HG03103 (cell line): ENCODE measurements at regions not wholly inside any gene's neighbourhood (a gene's known extent, or its start where the extent isn't known, plus 50 kb on each side); places are given as distances from the start of the nearest gene placed in this dataset.

Experiments used
- ATAC-seq: cut with Tn5 transposase; IDR thresholded peaks from one replicate; pipeline ENCODE4 v1.9.1; 2021; ENCODE audit warnings: low read depth; ENCODE audit not compliant: unreplicated experiment

DNA sequence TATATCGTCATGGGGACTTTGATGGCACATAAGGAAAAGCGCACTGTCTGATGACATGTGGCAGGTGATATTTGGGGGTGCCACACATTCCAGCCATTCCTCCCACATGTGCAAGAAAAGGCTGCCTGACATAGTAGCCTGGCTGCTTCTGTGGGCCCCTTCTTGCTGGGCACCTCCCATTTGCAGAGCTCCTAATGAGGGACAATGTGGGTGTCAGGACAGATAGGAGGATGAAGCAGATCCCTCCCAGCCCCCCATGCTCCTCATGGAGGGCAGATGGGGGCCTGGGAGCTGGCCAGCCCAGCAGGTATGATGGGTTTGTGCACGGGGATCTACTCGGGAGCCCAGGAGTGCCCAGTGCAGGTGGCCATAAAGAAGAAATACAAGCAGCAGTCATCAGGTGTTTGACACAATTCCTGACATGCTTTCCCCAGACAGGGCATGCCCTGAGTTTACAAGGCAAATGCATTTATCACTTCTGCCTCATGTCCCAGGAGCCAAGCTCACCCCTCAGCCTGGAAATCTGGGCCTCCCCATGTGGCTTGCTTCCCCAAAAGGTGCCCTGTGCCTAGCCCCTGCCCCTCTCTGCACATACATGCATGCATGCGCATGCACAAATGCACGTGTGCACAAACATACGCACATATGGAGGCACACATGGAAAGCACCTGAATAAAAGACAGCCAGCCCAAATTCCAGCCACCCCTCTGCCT, 260.6 kb upstream of the RPL38 start:
- ATAC-seq, result no peak

- ATAC-seq, result no peak
Observed at GRCh38 chr17:73943416-73944110, 259.9 kb upstream of the RPL38 start.

DNA sequence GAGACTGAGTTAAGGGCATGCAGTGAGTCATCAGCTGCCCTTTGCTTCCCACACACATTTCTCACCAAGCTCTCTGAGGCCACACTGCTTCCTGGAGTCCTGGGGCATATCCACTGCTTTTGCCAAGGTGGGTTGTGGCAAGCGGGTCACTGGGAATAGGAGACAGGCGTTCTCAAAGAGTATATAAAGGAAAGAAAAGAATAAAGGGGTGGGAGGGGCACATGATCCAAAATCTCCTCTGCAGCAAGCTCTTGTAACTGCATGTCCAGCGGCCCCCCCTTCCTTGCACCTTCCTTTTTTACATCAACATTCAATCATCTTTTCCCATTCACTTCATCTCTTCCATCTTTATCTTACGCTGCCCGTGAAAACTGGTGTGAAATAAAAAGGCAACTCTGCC, 259.1 kb upstream of the RPL38 start:
- no peak for ATAC-seq

- ATAC-seq, result no peak
Observed at GRCh38 chr17:73947281-73947965, 256.1 kb upstream of the RPL38 start.

GRCh38 chr17:73947966-73948355, 255.5 kb upstream of the RPL38 start:
- ATAC-seq, result no peak

- ATAC-seq, result no peak
Observed at GRCh38 chr17:73949903-73950592, 253.4 kb upstream of the RPL38 start.

DNA sequence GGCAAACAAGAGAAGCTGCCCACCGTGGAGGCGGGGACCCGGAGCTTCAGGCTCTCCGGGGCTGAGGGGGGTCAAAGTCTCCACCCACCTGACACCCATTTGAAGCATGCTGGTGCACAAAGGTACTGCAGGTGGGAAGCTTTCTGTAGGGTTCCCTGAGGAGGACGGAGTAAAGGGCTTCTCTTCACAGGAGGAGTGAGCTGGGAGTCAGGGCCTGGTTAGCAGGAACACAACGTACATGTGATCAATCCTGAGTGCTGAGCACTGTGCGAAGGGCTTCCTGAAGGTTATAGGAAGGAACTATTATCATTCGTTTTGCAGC, 252.9 kb upstream of the RPL38 start:
- no peak for ATAC-seq

- no peak for ATAC-seq
Observed at GRCh38 chr17:73952082-73952479, 251.4 kb upstream of the RPL38 start.

DNA sequence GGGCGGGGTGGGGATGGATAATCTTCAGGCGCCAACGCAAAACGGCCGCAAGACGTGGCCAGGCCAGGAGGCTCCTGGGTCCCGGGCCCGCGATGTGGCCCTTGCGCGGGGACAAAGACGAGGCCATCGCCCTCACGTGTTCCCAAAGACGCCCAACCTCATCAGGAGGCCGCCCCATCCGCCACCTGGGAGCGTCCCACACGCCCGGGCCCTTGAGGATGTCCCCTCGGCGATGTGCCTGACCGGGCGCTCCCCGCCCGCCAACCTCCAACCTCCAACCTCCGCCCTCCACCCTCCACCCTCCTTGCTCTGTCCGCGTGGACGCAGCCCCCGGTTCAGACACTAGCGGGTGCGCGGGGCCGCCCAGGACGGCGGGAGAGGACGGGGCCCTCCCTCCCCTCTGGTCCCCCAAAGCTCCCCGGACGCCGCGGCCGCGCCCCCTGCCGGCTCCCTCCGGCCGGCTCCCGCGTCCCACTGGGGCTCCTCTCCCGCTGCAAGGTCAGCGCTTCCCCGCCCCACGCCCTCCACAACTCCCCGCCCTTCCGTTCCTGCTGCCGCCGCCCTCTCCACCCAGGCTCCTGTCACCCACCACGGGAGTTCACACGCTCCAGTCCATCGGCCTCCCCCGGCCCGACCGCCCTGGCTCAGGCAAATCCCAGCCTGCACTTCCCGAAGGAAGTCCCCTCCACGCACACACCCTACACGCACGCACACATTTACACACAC, 250.8 kb upstream of the RPL38 start:
- no peak for ATAC-seq

DNA sequence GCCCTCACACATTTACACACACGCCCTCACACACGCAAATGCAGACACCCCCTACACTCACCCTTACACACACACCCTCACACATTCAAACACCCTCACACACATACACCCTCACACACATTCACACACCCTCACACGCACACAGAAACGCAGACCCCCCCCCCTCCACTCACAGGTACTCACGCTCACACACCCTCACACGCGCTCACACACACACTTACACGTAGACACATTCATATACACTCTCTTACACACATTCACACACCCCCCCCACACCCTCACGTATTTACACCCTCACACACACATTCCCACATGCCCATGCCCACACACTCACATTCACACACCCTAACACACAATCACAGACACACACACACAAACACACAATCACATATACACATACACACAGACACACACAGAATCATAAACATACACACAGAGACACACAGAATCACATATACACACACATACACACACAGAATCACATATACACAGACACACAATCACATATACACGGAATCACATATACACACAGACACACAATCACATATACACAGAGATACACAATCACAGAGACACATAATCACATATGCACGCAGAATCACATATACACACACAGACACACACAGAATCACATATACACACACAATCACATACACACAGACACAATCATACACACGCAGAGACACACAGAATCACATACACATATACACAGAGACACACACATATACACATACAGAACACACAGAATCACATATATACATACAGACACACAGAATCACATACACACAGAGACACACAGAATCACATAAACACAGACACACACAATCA, 250.1 kb upstream of the RPL38 start:
- no peak for ATAC-seq

DNA sequence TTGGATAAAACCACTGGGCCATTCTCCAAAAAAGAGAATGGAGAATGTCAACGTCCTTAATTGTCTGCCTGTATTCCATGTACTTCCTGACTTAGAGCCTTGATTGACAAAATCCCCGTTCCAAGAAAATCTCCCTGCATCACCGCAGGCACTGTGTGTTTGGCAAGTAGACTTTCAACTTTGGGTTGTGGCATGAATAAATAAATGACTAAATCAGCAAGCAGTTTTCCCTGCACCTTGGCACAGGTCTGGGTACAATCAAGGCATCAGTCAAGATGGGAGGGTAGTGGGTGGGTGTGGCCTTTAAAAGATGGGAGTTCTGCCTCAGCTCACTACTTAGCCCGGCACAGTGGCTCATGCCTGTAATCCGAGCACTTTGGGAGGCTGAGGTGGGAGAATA, 248.5 kb upstream of the RPL38 start:
- no peak for ATAC-seq

GRCh38 chr17:73955616-73956015, 247.9 kb upstream of the RPL38 start:
- ATAC-seq, result no peak

DNA sequence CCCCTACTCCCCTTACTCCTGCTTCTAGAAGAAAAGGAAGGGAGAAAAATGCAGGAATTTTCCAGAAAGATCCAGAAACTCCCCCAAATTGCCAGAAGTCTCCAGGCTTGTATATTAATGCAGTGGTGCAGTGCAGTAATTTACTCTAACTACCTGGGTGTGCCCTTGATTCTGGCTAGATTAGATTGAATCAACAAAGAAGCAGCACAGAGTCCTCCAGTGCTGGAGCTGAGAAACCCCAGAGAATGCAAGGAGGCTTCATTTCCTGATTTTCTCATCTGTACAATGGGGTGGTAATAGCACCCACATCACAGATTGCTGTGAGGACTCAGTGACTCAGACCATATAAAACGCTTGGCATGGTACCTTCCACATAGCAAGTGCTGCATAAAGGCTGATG, 247.3 kb upstream of the RPL38 start:
- ATAC-seq, result no peak

DNA sequence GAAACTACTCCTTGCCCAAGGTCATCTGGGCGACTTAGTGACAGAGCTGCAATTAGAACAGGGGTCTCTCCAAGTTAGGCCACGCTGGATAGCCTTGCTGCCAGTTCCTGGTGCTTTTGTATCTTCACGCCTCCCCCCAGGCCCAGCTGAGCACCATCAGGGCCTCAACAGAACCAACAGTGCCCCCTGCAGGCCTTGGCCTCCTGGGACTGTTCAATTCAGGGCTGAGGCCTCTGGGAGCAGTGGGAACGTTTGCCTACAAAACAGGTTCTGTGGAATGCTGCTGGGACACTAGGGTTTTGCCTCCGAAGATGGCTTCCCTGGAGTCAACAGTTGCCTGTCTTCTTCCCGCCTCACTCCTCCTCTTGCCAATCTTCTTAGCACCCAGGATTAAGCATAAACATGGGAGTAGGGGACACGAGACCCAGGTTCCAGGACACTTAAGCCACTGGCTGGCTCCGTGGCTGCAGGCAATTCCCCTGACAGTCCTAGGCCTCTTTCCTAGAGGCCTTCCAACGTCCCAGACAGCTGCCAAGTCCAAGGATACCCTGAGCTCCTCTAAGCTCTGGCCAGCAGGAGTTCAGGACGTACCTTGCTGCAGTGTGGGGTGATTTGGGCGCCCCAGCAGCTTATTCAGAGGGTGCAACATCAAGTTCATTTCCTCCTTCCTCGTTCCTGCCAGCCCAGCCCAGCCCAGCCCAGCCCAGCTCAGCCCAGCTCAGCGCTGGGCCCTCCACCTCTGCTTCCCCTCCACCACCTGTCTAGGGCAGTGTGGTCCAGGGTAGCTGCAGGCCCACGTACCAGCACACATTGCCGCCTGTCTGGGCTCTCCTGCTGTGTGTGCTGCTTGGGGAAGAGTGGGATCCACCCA, 246.6 kb upstream of the RPL38 start:
- no peak for ATAC-seq

GRCh38 chr17:73957564-73957963, 245.9 kb upstream of the RPL38 start:
- ATAC-seq, result no peak

DNA sequence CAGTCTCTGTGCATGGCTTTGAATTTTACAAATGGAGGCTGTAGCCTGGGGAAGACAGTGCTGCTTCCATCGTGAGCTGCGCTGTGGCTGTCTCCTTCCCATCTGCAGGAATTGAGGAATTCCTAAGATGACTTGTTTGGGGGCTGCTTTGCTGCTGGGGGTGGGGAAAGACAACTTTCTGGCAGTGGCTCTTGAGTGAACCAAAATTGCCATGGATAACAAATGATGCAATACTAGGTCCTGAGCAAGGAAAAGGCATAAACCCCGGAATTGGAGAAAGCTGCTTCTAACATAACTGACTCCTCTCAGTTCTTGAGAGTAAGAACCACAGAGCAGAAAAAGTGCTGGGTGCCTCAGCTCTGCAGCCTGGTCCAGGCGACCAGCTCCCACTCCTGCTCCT, 245.0 kb upstream of the RPL38 start:
- ATAC-seq, result no peak

GRCh38 chr17:73960469-73960868, 243.0 kb upstream of the RPL38 start:
- no peak for ATAC-seq

DNA sequence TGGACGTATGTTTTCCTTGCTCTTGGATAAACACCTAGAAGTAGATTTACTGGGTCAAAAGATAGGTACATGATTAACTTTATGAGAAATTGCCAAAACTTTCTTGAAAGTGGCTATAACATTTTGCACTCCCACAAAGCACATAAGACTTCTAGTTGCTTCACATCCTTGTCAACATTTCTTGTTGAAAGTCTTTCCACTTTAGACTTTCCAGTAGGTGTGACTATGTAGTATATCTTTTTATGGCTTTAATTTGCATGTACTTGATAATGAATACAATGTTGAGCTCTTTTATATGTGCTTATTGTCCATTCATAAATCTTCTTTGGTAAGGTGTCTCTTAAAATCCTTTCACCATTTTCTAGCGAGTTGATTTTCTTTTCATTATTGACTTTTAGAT, 241.2 kb upstream of the RPL38 start:
- no peak for ATAC-seq

- no peak for ATAC-seq
Observed at GRCh38 chr17:73968680-73969079, 234.8 kb upstream of the RPL38 start.
